H9 (cell line): ENCODE measurements at regions not wholly inside any gene's neighbourhood (a gene's known extent, or its start where the extent isn't known, plus 50 kb on each side); places are given as distances from the start of the nearest gene placed in this dataset.

ENCODE experiments used
- DNase-seq: peaks from one replicate; pipeline ENCODE4 v3.0.0-alpha.2; 2017
- H2AFZ ChIP-seq: one replicate; pipeline ENCODE4 v1.6.1; 2013; ENCODE audit warnings: mild to moderate bottlenecking, low read length, control low read depth, moderate library complexity
- H2AK5ac ChIP-seq: 2 replicates; pipeline ENCODE4 v1.6.1; 2013; ENCODE audit warnings: low read length, control low read depth, mixed read lengths; ENCODE audit not compliant: insufficient read length
- H2BK120ac ChIP-seq: one replicate; pipeline ENCODE4 v1.6.1; 2013; ENCODE audit warnings: low read depth, mild to moderate bottlenecking, low read length, control low read depth, inconsistent platforms; ENCODE audit not compliant: poor library complexity, severe bottlenecking
- H2BK12ac ChIP-seq: 2 replicates; pipeline ENCODE4 v1.6.1; 2013; ENCODE audit warnings: low read length, control low read depth, mixed read lengths, low read depth; ENCODE audit not compliant: insufficient read length
- H2BK15ac ChIP-seq: 2 replicates; pipeline ENCODE4 v1.6.1; 2013; ENCODE audit warnings: low read depth, low read length, control low read depth
- H2BK20ac ChIP-seq: one replicate; pipeline ENCODE4 v1.6.1; 2013; ENCODE audit warnings: low read depth, mild to moderate bottlenecking, low read length, control low read depth, inconsistent platforms; ENCODE audit not compliant: poor library complexity, severe bottlenecking
- H2BK5ac ChIP-seq: 2 replicates; pipeline ENCODE4 v1.6.1; 2013; ENCODE audit warnings: low read length, control low read depth, mixed read lengths; ENCODE audit not compliant: insufficient read length
- H3K14ac ChIP-seq: 2 replicates; pipeline ENCODE4 v1.6.1; 2013; ENCODE audit warnings: low read length, control low read depth; ENCODE audit not compliant: insufficient read depth
- H3K18ac ChIP-seq: 2 replicates; pipeline ENCODE4 v1.6.1; 2013; ENCODE audit warnings: low read depth, mild to moderate bottlenecking, mixed read lengths, low read length, control low read depth; ENCODE audit not compliant: insufficient read length
- H3K23ac ChIP-seq: 2 replicates; pipeline ENCODE4 v1.6.1; 2013; ENCODE audit warnings: low read length, control low read depth, mixed read lengths, low read depth; ENCODE audit not compliant: insufficient read length
- H3K23me2 ChIP-seq: 2 replicates; pipeline ENCODE4 v1.6.1; 2013; ENCODE audit warnings: low read depth, mild to moderate bottlenecking, mixed read lengths, low read length, control low read depth; ENCODE audit not compliant: insufficient read length, poor library complexity, severe bottlenecking
- H3K27ac ChIP-seq: 2 replicates; pipeline ENCODE4 v1.5.1; 2013; ENCODE audit warnings: low read length, control low read depth, mixed read lengths, low read depth; ENCODE audit not compliant: insufficient read length
- H3K27me3 ChIP-seq: 2 replicates; pipeline ENCODE4 v1.6.1; 2013; ENCODE audit warnings: low read length, control low read depth, inconsistent platforms; ENCODE audit not compliant: insufficient read depth
- H3K4ac ChIP-seq: 2 replicates; pipeline ENCODE4 v1.6.1; 2013; ENCODE audit warnings: low read depth, mild to moderate bottlenecking, control low read depth, inconsistent platforms, low read length, moderate library complexity
- H3K4me1 ChIP-seq: 2 replicates; pipeline ENCODE4 v1.6.1; 2013; ENCODE audit warnings: low read length, control low read depth, inconsistent platforms; ENCODE audit not compliant: insufficient read depth
- H3K4me2 ChIP-seq: 2 replicates; pipeline ENCODE4 v1.6.1; 2013; ENCODE audit warnings: low read length, control low read depth, mixed read lengths; ENCODE audit not compliant: insufficient read length, insufficient read depth
- H3K56ac ChIP-seq: 2 replicates; pipeline ENCODE4 v1.6.1; 2013; ENCODE audit warnings: low read depth, mild to moderate bottlenecking, mixed read lengths, low read length, control low read depth; ENCODE audit not compliant: insufficient read length
- H3K79me1 ChIP-seq: 2 replicates; pipeline ENCODE4 v1.6.1; 2013; ENCODE audit warnings: low read depth, mild to moderate bottlenecking, moderate library complexity, low read length, control low read depth, inconsistent platforms; ENCODE audit not compliant: insufficient read depth, poor library complexity, severe bottlenecking
- H3K79me2 ChIP-seq: 2 replicates; pipeline ENCODE4 v1.6.1; 2013; ENCODE audit warnings: low read length, control low read depth, inconsistent platforms; ENCODE audit not compliant: insufficient read depth
- H3K9ac ChIP-seq: 2 replicates; pipeline ENCODE4 v1.6.1; 2013; ENCODE audit warnings: low read length, control low read depth, mixed read lengths; ENCODE audit not compliant: insufficient read length; ENCODE audit errors: extremely low read depth
- H3K9me3 ChIP-seq: one replicate; pipeline ENCODE4 v1.6.1; 2013; ENCODE audit warnings: low read depth, low read length, inconsistent platforms; ENCODE audit not compliant: control insufficient read depth
- H3T11ph ChIP-seq: one replicate; pipeline ENCODE4 v1.6.1; 2013; ENCODE audit warnings: mild to moderate bottlenecking, low read length, control low read depth, inconsistent platforms
- H4K20me1 ChIP-seq: one replicate; pipeline ENCODE4 v1.6.1; 2013; ENCODE audit not compliant: control insufficient read depth, insufficient read length, insufficient read depth
- H4K5ac ChIP-seq: 2 replicates; pipeline ENCODE4 v1.6.1; 2013; ENCODE audit warnings: low read depth, mild to moderate bottlenecking, mixed read lengths, low read length, control low read depth; ENCODE audit not compliant: insufficient read length
- H4K8ac ChIP-seq: replicated peaks from 2 replicates; pipeline ENCODE4 v1.6.1; 2013; ENCODE audit warnings: low read length, control low read depth, mixed read lengths, low read depth; ENCODE audit not compliant: insufficient read length
- H4K91ac ChIP-seq: 2 replicates; pipeline ENCODE4 v1.6.1; 2013; ENCODE audit warnings: low read depth, mild to moderate bottlenecking, moderate library complexity, mixed read lengths, low read length, control low read depth; ENCODE audit not compliant: insufficient read length
- H3K27ac Mint-ChIP-seq, 3 experiments: 2 replicates in 2 of 3; 3 replicates in 1 of 3; pipeline ENCODE4 v1.8.0; 2020 to 2021; ENCODE audit warnings: mixed read lengths in 3 of 3, mild to moderate bottlenecking in 1 of 3, moderate library complexity in 1 of 3
- H3K27me3 Mint-ChIP-seq: 2 replicates; pipeline ENCODE4 v1.8.0; 2021; ENCODE audit warnings: low read depth, mild to moderate bottlenecking, moderate library complexity, mixed read lengths
- H3K36me3 Mint-ChIP-seq, 3 experiments: 2 replicates in 2 of 3; 3 replicates in 1 of 3; pipeline ENCODE4 v1.8.0; 2020 to 2021; ENCODE audit warnings: low read depth in 3 of 3, mixed read lengths in 3 of 3; ENCODE audit not compliant: insufficient read depth in 1 of 3
- H3K4me1 Mint-ChIP-seq, 2 experiments: 2 replicates each; pipeline ENCODE4 v1.8.0; 2020; ENCODE audit warnings: mixed read lengths in 2 of 2
- H3K4me3 Mint-ChIP-seq, 2 experiments: 2 replicates in 1 of 2; 3 replicates in 1 of 2; pipeline ENCODE4 v1.8.0; 2020 to 2021; ENCODE audit warnings: mild to moderate bottlenecking in 2 of 2, mixed read lengths in 2 of 2, moderate library complexity in 1 of 2
- H3K9me3 Mint-ChIP-seq, 2 experiments: 2 replicates in 1 of 2; 3 replicates in 1 of 2; pipeline ENCODE4 v1.8.0; 2020; ENCODE audit warnings: mild to moderate bottlenecking in 2 of 2, mixed read lengths in 2 of 2, moderate library complexity in 1 of 2
- whole genome bisulfite sequencing: extraction: QIAGEN DNeasy Blood & Tissue Kit; methylation state at CpG from one replicate; pipeline ENCODE4 v1.1.7; 2013; ENCODE audit warnings: missing lambda C conversion rate, low lambda C conversion rate, mixed read lengths; ENCODE audit not compliant: insufficient read length; ENCODE audit errors: extremely low coverage; 5-methylcytosine and 5-hydroxymethylcytosine counted together
- TF ChIP-seq, protein P1 (sequence below): fragments of 200-600 bp; sonication (generic); conservative IDR thresholded peaks from 3 replicates; pipeline ENCODE4 v1.8.0; 2021; ENCODE audit warnings: antibody characterized with exemption, mild to moderate bottlenecking

GRCh38 chr7:153886506-153887441 is 165.4 kb upstream of the DPP6 start:
- H3K36me3 Mint-ChIP-seq, result peaks cover 4 to 41% (median 4%) of the 10 kb centered on the region in 3 experiments; a peak in 4 of 7 replicates
- peaks cover 31% of the 10 kb centered on the region; the same call in 1 of the 2 replicates for H3K27me3 ChIP-seq

More at GRCh38 chr7:153886506-153887441, 165.4 kb upstream of the DPP6 start:
- no peak overlapping the region for H2BK12ac ChIP-seq
- no peak overlapping the region for H2BK5ac ChIP-seq
- H3K4ac ChIP-seq, result no peak overlapping the region
- peak overlapping the region in 1 of 2 experiments; percentile 87; a peak in 3 of 5 replicates for H3K4me3 Mint-ChIP-seq
- H4K8ac ChIP-seq, result no peak overlapping the region
- no peaks in the 10 kb centered on the region for H3K4me1 ChIP-seq
- H2BK120ac ChIP-seq, result no peak overlapping the region
- peaks cover 4% of the 10 kb centered on the region for H3K27me3 Mint-ChIP-seq
- H3K27ac ChIP-seq, result no peak overlapping the region
- H2BK20ac ChIP-seq, result no peak overlapping the region
- H3K79me2 ChIP-seq, result no peaks in the 10 kb centered on the region
- H4K5ac ChIP-seq, result no peak overlapping the region
- TF ChIP-seq, protein P1, sequence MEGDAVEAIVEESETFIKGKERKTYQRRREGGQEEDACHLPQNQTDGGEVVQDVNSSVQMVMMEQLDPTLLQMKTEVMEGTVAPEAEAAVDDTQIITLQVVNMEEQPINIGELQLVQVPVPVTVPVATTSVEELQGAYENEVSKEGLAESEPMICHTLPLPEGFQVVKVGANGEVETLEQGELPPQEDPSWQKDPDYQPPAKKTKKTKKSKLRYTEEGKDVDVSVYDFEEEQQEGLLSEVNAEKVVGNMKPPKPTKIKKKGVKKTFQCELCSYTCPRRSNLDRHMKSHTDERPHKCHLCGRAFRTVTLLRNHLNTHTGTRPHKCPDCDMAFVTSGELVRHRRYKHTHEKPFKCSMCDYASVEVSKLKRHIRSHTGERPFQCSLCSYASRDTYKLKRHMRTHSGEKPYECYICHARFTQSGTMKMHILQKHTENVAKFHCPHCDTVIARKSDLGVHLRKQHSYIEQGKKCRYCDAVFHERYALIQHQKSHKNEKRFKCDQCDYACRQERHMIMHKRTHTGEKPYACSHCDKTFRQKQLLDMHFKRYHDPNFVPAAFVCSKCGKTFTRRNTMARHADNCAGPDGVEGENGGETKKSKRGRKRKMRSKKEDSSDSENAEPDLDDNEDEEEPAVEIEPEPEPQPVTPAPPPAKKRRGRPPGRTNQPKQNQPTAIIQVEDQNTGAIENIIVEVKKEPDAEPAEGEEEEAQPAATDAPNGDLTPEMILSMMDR, result no peak
- no peak overlapping the region for H3K18ac ChIP-seq
- WGBS, result no CpG with 5 or more reads among the region's 98 CpGs
- H3K4me2 ChIP-seq, result peak overlapping the region; percentile 74
- H3K9me3 Mint-ChIP-seq, result peaks cover 53 to 80% of the 10 kb centered on the region in 2 experiments
- no peak overlapping the region for H2AFZ ChIP-seq
- no peaks in the 10 kb centered on the region for H3K79me1 ChIP-seq
- H3K9me3 ChIP-seq, result peaks cover 9% of the 10 kb centered on the region
- no peak overlapping the region for H3K23ac ChIP-seq
- H3K14ac ChIP-seq, result no peak overlapping the region
- no peak overlapping the region for H3T11ph ChIP-seq
- no peak overlapping the region for H3K27ac Mint-ChIP-seq
- H3K23me2 ChIP-seq, result peaks cover 6% of the 10 kb centered on the region
- no peak overlapping the region for H2BK15ac ChIP-seq
- H4K20me1 ChIP-seq, result no peaks in the 10 kb centered on the region
- no peak overlapping the region for H4K91ac ChIP-seq
- peak; percentile 73 for DNase-seq
- no peak overlapping the region for H3K56ac ChIP-seq
- no peak overlapping the region for H2AK5ac ChIP-seq
- H3K9ac ChIP-seq, result no peak overlapping the region
- H3K4me1 Mint-ChIP-seq, result 0 out of 4 replicates have a peak, but pooled peaks cover 0 to 2% of the 10 kb centered on the region in 2 experiments
